GM18498 (cell line): ENCODE measurements at regions not wholly inside any gene's neighbourhood (a gene's known extent, or its start where the extent isn't known, plus 50 kb on each side); places are given as distances from the start of the nearest gene placed in this dataset.
"Not testable (repeated sequence)": the region's sequence is repeated elsewhere in the genome, so short reads cannot be mapped to it uniquely, and the experiment has no call there.

Experiments used
- ATAC-seq: cut with Tn5 transposase; IDR thresholded peaks from one replicate; pipeline ENCODE4 v1.9.1; 2021; ENCODE audit warnings: mild to moderate bottlenecking, moderate library complexity; ENCODE audit not compliant: unreplicated experiment

DNA sequence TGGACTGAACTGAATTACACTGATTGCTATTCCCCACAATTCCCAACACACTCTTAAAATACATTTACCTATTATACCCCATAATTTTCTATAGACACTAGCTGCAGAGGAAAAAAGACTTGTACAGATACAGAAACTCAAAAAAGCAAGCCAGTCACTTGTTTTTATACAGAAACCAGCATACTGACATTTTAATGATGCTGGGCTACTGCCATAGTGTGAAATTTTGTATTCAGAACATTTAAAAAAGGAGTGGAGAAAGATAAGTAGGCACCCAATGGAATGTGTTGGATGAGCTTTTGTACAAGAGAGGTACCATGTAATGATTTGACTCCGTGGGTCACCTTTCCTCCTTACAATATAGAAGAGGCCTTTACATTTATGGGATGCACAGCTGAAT, 740.1 kb downstream of the PLCL1 start:
- ATAC-seq = no peak

DNA sequence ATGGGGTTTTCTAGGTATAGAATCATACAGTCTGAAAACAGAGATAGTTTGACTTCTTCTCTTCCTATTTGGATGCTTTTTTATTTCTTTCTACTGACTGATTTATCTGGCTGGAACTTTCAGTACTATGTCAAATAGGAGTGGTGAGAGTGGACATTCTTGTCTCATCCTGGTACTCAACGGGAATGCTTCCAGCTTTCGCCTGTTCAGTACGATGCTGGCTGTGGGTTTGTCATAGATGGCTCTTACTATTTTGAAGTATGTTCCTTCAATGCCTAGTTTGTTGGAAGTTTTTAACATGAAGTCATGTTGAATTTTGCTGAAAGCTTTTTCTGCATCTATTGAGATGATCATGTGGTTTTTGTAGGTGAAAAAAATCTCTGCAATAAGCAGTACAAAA, 730.4 kb downstream of the PLCL1 start:
- ATAC-seq = no peak

GRCh38 chr2:198525211-198525969, 721.0 kb downstream of the PLCL1 start:
- ATAC-seq = no peak

GRCh38 chr2:198523710-198524109, 719.3 kb downstream of the PLCL1 start:
- ATAC-seq = no peak

DNA sequence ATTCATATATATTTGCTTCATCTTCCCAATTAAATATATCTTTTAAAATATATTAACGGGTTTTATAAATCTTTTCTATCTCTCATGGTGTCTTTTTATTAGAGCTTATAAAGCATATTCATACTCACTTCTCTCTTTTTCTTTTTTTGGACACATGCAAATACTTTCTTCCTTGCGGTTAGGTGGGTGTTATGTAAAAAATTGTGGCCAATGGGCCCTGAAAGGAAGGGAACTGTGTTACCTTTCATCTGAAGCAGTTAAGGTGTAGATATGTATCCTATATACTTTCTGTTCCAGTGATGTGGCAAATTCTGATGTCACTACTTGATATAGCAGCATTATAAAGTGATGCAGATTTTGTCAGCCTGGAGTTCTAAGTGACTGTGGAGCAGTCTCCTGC, 714.5 kb downstream of the PLCL1 start:
- ATAC-seq = peak; percentile 69

DNA sequence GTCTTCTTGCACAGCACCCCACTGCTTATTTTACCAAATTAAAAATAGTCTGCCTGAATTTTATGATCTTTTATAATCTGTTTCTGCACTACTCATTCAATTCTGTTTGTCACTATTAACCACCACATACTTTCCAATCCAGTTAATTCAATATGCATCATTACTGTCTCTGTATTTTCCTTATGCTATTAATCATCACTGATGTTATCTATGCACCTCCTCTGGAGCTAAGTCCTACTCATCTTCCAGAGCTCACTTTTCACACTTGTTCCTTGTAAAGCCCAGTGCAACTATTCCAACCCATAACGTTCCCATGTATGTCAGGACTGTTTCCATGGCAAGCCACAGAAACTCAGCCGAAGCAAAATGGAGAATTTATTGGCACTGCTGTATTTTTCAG, 713.6 kb downstream of the PLCL1 start:
- ATAC-seq = no peak

- ATAC-seq = not testable (repeated sequence)
Measured at GRCh38 chr2:198508610-198509009, 704.2 kb downstream of the PLCL1 start.

GRCh38 chr2:198499539-198499938, 695.1 kb downstream of the PLCL1 start:
- no peak for ATAC-seq

DNA sequence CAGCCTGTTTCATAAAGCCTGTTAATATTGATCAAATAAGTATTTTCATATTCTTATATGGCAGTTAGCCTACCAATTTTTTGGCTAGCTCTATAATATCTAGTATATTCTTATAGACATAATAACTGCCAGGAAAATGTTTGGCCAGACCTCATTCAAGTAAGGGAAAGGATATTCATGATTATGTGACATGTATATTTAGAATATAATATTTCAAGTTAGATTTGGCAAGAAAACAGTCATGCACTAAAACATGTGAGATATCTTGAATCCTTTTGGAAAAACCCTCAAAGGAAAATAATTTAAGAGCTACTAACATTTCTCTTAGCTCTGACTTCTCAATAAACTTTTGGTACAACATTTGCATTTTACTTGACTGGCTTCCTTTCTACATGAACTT, 694.1 kb downstream of the PLCL1 start:
- ATAC-seq = no peak

GRCh38 chr2:198498048-198498447, 693.7 kb downstream of the PLCL1 start:
- no peak for ATAC-seq

- ATAC-seq = no peak
Measured at GRCh38 chr2:198494931-198495330, 690.5 kb downstream of the PLCL1 start.

DNA sequence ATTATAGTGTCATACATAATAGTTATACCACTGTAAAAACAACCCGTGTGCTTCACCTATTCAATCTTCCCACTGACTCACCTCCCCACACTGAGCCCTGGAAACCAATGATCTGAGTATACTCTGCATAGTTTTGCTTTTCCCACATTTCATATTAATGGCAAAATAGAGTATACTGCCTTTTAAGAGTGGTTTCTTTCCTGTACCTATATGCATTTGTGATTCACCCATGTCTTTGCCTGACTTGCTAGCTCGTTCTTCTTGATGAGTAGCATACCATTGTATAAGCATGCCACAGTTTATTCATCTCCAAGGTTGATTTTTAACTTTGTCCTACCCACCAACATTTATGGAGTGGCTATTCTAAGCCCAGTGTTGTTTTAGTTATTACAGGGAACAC, 686.4 kb downstream of the PLCL1 start:
- ATAC-seq = no peak

DNA sequence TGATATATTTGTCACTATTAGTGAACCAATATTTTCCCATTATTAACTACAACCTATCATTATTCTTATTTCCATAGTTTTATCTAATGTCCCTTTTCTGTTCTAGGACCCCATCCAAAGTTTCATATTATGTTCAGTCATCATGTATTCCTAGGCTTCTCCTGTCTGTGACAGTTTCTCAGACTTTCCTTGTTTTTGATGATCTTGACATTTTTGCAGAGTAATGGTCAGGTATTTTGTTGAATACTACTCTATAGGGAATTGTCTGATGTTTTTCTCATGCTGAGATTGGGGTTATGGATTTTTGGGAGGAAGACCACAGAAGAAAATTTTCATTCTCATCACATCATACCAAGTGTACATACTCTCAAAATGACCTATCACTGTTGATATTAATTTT, 684.6 kb downstream of the PLCL1 start:
- ATAC-seq = no peak

DNA sequence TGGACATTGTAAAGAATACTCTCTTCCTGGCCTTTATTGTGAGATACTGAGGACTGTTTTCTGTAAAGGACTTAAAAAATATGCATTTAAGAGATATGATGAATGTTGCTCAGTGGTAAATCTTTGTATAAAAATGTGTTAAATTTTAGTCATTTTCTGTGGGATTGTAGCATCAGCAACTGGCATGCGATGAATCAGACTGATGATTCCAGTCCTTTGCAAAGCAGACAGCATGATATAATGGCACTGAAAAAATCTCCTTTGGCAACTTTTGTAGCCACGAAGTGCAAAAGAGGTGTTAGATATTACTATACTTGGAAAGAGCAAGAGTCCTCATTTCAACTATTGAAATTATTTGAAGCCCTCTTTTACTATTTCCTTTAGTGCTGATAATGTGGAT, 678.7 kb downstream of the PLCL1 start:
- ATAC-seq = no peak

DNA sequence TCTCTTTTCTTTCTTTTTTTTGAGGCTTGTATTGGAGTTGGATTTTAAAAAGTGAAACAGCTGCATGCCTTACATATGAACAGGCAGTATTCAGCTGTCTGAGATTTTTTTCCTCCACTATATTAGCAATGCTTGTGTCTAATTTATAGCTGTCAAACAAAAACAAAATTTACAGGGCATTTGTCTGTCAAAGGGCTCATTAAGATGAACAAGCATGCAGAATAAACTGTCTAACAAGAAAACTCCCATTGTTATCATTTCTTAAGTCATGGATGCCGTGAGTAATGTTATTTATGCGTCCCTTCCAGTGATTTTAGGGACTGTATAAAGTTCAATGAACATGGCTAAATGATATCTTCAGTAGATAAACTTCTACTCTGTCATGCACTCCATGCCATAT, 674.7 kb downstream of the PLCL1 start:
- ATAC-seq = no peak

GRCh38 chr2:198478361-198478760, 674.0 kb downstream of the PLCL1 start:
- ATAC-seq = no peak

DNA sequence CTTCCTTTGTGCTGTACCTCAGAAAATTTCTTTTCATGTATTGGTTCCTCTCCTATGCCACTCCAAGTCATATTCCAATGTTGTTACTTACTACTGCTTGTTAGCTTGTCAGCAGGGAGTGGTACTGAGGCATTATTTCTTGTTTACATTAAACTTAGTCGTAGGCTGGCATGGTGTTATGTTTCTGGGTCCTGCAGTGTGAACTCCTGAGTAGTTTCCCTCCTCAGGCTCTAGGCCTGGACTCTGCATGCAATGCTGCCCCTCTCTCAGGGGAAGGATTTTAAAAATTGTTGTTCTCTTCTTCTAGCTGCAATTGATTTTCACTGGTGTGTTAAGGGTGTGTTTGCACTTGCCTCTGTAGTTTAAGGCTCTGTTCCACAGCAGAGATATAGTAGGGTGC, 671.6 kb downstream of the PLCL1 start:
- ATAC-seq = no peak

GRCh38 chr2:198471291-198471690, 666.9 kb downstream of the PLCL1 start:
- no peak for ATAC-seq

DNA sequence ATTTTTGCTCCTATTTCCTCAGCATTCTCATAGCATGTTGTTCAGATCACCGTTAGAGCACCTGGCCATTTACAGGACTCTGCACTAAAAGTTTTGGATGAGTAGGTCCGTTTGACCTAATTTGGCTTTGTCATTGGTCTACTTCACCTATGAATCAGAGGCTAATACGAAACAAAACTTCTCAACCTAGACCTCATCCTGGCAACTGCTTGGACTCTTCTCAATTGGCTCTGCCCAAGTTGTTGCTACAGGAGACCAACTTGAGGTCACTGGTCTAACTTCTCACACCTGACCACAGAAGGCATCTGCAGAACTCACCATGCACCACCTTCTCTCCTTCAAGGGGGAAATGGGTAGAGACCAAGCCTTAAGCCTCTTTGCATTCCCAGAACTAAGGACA, 663.7 kb downstream of the PLCL1 start:
- no peak for ATAC-seq

GRCh38 chr2:198465970-198466369, 661.6 kb downstream of the PLCL1 start:
- ATAC-seq = no peak

GRCh38 chr2:198456418-198456817, 652.0 kb downstream of the PLCL1 start:
- ATAC-seq = no peak

GRCh38 chr2:198453866-198454265, 649.5 kb downstream of the PLCL1 start:
- no peak for ATAC-seq

- ATAC-seq = peak; percentile 77
Measured at GRCh38 chr2:198452327-198452726, 647.9 kb downstream of the PLCL1 start.
